Esophagus muscularis mucosa (tissue), 3 donors: ENCODE measurements at regions not wholly inside any gene's neighbourhood (a gene's known extent, or its start where the extent isn't known, plus 50 kb on each side); places are given as distances from the start of the nearest gene placed in this dataset.

Source experiments
- POLR2AphosphoS5 ChIP-seq, 2 donors: sonication (generic); formaldehyde crosslinking; IDR thresholded peaks; one replicate each; pipeline ENCODE4 v1.6.1; 2017; ENCODE audit warnings: antibody characterized with exemption in 2 of 2
- TF ChIP-seq, protein P1 (sequence below), 3 experiments: fragments of 200-600 bp in 2 of 3; fragments of 450-650 bp in 1 of 3; sonication (generic) in 2 of 3; IDR thresholded peaks; one replicate each; pipeline ENCODE4 v1.5.1; 2017 to 2019; ENCODE audit warnings: antibody characterized with exemption in 3 of 3, mild to moderate bottlenecking in 2 of 3, moderate library complexity in 1 of 3

DNA sequence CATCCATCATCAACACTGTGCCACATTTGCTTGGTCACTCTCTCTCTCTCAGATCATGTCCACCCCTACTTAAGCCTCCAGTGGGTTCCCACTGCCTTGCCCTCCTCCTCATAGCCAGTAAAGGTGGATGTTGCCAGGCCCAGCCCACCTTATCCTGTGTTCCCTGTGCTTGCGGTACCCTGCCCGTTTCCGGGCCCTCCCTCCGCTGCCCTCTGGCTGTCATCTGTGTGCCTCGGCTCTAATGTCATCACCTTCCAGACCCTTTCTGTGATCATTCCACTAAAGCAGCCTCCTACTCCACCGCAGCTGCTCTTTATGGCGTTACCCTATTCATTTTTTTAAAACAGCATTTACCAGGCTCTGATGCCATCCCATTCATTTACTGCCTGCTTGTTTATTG, 305.7 kb upstream of the SKOR2 start:
- no peak for TF ChIP-seq POLR2AphosphoS5 (IDR thresholded peaks at IDR 0.05)
- TF ChIP-seq, protein P1, sequence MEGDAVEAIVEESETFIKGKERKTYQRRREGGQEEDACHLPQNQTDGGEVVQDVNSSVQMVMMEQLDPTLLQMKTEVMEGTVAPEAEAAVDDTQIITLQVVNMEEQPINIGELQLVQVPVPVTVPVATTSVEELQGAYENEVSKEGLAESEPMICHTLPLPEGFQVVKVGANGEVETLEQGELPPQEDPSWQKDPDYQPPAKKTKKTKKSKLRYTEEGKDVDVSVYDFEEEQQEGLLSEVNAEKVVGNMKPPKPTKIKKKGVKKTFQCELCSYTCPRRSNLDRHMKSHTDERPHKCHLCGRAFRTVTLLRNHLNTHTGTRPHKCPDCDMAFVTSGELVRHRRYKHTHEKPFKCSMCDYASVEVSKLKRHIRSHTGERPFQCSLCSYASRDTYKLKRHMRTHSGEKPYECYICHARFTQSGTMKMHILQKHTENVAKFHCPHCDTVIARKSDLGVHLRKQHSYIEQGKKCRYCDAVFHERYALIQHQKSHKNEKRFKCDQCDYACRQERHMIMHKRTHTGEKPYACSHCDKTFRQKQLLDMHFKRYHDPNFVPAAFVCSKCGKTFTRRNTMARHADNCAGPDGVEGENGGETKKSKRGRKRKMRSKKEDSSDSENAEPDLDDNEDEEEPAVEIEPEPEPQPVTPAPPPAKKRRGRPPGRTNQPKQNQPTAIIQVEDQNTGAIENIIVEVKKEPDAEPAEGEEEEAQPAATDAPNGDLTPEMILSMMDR (IDR thresholded peaks at IDR 0.05) = no peak
